Pancreas (tissue), 10 donors: ENCODE measurements at regions not wholly inside any gene's neighbourhood (a gene's known extent, or its start where the extent isn't known, plus 50 kb on each side); places are given as distances from the start of the nearest gene placed in this dataset.

ENCODE experiments used
- ATAC-seq, 4 donors: fragments of 200-7000 bp; cut with Tn5 transposase; one replicate each; pipeline versions ENCODE4 v1.8.0 to v1.9.1; 2020; ENCODE audit warnings: mild to moderate bottlenecking in 4 of 4, moderate library complexity in 4 of 4
- DNase-seq, 6 donors: peaks; one replicate each; pipeline ENCODE4 v3.0.0-alpha.2; 2020
- FAIRE-seq: peaks from 2 replicates; lab custom pipeline; 2012; peaks lifted over from hg19 to GRCh38; lab: Jason Lieb, UNC
- H3K27ac ChIP-seq, 4 donors: fragments of 200-600 bp; sonication (generic); 1 replicate in 3 of 4; 2 replicates in 1 of 4; pipeline versions ENCODE4 v1.5.0 to v1.8.0; 2020
- H3K27me3 ChIP-seq, 4 donors: fragments of 200-600 bp; one replicate each; pipeline ENCODE4 v1.8.0; 2021
- H3K36me3 ChIP-seq, 3 donors: fragments of 200-600 bp; sonication (generic) in 1 of 3; one replicate each; pipeline versions ENCODE4 v1.5.0 to v1.8.0; 2020 to 2021
- H3K4me1 ChIP-seq, 3 donors: fragments of 200-600 bp; one replicate each; pipeline ENCODE4 v1.8.0; 2021
- H3K4me3 ChIP-seq, 4 donors: fragments of 200-600 bp; sonication (generic) in 2 of 4; one replicate each; pipeline versions ENCODE4 v1.5.0 to v1.8.0; 2020 to 2021
- H3K9me3 ChIP-seq, 4 donors: fragments of 200-600 bp; one replicate each; pipeline ENCODE4 v1.8.0; 2021
- CTCF ChIP-seq, 4 donors: fragments of 200-600 bp; sonication (generic) in 3 of 4; IDR thresholded peaks; one replicate each; pipeline versions ENCODE4 v1.5.0 to v1.8.0; 2021; ENCODE audit warnings: antibody characterized with exemption in 4 of 4
- WGBS, 2 donors: extraction: QIAGEN DNeasy Blood & Tissue Kit; methylation state at CpG; one replicate each; pipeline ENCODE4 v1.1.7; 2013; 5-methylcytosine and 5-hydroxymethylcytosine counted together
- intact Hi-C, 3 donors: fragments of 100-400 bp; cut with DNase I; formaldehyde crosslinking; loops; one replicate each; pipeline versions ENCODE4 v1.11.1 to v1.14.2; 2022
- donor health status: healthy with polysubstance abuse.
- donor health status: DM: no; HTN: no; CAD: no; lungs with moderate emphysema.
- donor health status: DM: no; HTN: no; CAD: no.
- donor health status: control.
- donor health status: control.
- donor health status: Bipolar disorder and iron deficiency.
- donor health status: DM: yes; HTN: yes; CAD: no.
- donor health status: DM: no; HTN: no; CAD: no.
- donor health status: DM: no; HTN: no; CAD: no.
- donor health status: DM: yes; HTN: yes; CAD: no.

- FAIRE-seq (no peak), ATAC-seq (no peak), DNase-seq (no peak)
- H3K27me3 ChIP-seq: peaks cover 0 to 20% (median 5%) of the 10 kb centered on the region in 4 donors
- intact Hi-C loops: no loop called here
- H3K27ac ChIP-seq: no peak overlapping the region
- no peak for TF ChIP-seq CTCF (IDR thresholded peaks at IDR 0.05)
- H3K36me3 ChIP-seq: no peaks in the 10 kb centered on the region
- 57 to 68% methylated on average over 4 of the region's 4 CpGs for WGBS, 2 donors
- H3K4me3 ChIP-seq: no peak overlapping the region
- no peaks in the 10 kb centered on the region for H3K9me3 ChIP-seq
- H3K4me1 ChIP-seq: no peaks in the 10 kb centered on the region
Measured at GRCh38 chr16:55058576-55058975, 127.9 kb downstream of the IRX5 start.

- H3K4me1 ChIP-seq: no peaks in the 10 kb centered on the region
- no peak for TF ChIP-seq CTCF (IDR thresholded peaks at IDR 0.05)
- intact Hi-C loops: no loop called here
- no peaks in the 10 kb centered on the region for H3K36me3 ChIP-seq
- DNase-seq: no peak
- no peak for ATAC-seq
- no peaks in the 10 kb centered on the region for H3K9me3 ChIP-seq
- peaks cover 0 to 20% (median 5%) of the 10 kb centered on the region in 4 donors for H3K27me3 ChIP-seq
- H3K4me3 ChIP-seq: no peak overlapping the region
- FAIRE-seq: no peak
- WGBS, 2 donors: 50 to 74% methylated on average over 2 of the region's 2 CpGs
- H3K27ac ChIP-seq: no peak overlapping the region
Measured at GRCh38 chr16:55059146-55059545, 128.5 kb downstream of the IRX5 start.

- H3K4me3 ChIP-seq: no peak overlapping the region
- peaks cover 0 to 20% (median 3%) of the 10 kb centered on the region in 4 donors for H3K27me3 ChIP-seq
- DNase-seq (no peak), FAIRE-seq (no peak), ATAC-seq (no peak)
- H3K4me1 ChIP-seq: no peaks in the 10 kb centered on the region
- H3K36me3 ChIP-seq: no peaks in the 10 kb centered on the region
- H3K27ac ChIP-seq: no peak overlapping the region
- intact Hi-C loops: no loop called here
- 91 to 100% methylated on average over 1 of the region's 1 CpG for WGBS, 2 donors
- no peaks in the 10 kb centered on the region for H3K9me3 ChIP-seq
- TF ChIP-seq CTCF (IDR thresholded peaks at IDR 0.05): no peak
Measured at GRCh38 chr16:55061126-55061525, 130.5 kb downstream of the IRX5 start.

- ATAC-seq (no peak), DNase-seq (no peak), FAIRE-seq (no peak)
- H3K36me3 ChIP-seq: no peaks in the 10 kb centered on the region
- no peaks in the 10 kb centered on the region for H3K4me1 ChIP-seq
- H3K27me3 ChIP-seq: peaks cover 0 to 6% (median 0%) of the 10 kb centered on the region in 4 donors
- no peak for TF ChIP-seq CTCF (IDR thresholded peaks at IDR 0.05)
- no peak overlapping the region for H3K27ac ChIP-seq
- intact Hi-C loops: no loop called here
- H3K4me3 ChIP-seq: no peak overlapping the region
- 85 to 89% methylated on average over 2 of the region's 2 CpGs for WGBS, 2 donors
- H3K9me3 ChIP-seq: no peaks in the 10 kb centered on the region
Measured at GRCh38 chr16:55062442-55062841, 131.8 kb downstream of the IRX5 start.

GRCh38 chr16:55072976-55073375 is 142.3 kb downstream of the IRX5 start:
- no peaks in the 10 kb centered on the region for H3K4me1 ChIP-seq
- H3K36me3 ChIP-seq: no peaks in the 10 kb centered on the region
- TF ChIP-seq CTCF (IDR thresholded peaks at IDR 0.05): no peak
- intact Hi-C loops: no loop called here
- H3K4me3 ChIP-seq: no peak overlapping the region
- H3K27me3 ChIP-seq: no peaks in the 10 kb centered on the region
- no peak for ATAC-seq
- no peaks in the 10 kb centered on the region for H3K9me3 ChIP-seq
- no peak for DNase-seq
- H3K27ac ChIP-seq: no peak overlapping the region
- 90 to 100% methylated on average over 1 of the region's 1 CpG for WGBS, 2 donors
- no peak for FAIRE-seq
